GM12891 (cell line): ENCODE measurements at regions not wholly inside any gene's neighbourhood (a gene's known extent, or its start where the extent isn't known, plus 50 kb on each side); places are given as distances from the start of the nearest gene placed in this dataset.

Experiments used
- PAX5 ChIP-seq: IDR thresholded peaks from 2 replicates; pipeline ENCODE4 v1.6.1; 2011; ENCODE audit warnings: low read length, moderate library complexity, mild to moderate bottlenecking; ENCODE audit not compliant: insufficient read depth, severe bottlenecking
- POLR2A ChIP-seq: IDR thresholded peaks from 2 replicates; pipeline ENCODE4 v1.6.1; 2011; ENCODE audit warnings: low read depth, low read length, control low read depth
- POLR2AphosphoS5 ChIP-seq: IDR thresholded peaks from 2 replicates; pipeline ENCODE4 v1.6.1; 2011; ENCODE audit warnings: low read depth, low read length, control low read depth
- POU2F2 ChIP-seq: IDR thresholded peaks from 2 replicates; pipeline ENCODE4 v1.6.1; 2011; ENCODE audit warnings: low read depth, mild to moderate bottlenecking, control low read depth, low read length, moderate library complexity
- SPI1 ChIP-seq: IDR thresholded peaks from 2 replicates; pipeline ENCODE4 v1.6.1; 2011; ENCODE audit warnings: low read depth, low read length, control low read depth
- TAF1 ChIP-seq: IDR thresholded peaks from 2 replicates; pipeline ENCODE4 v1.6.1; 2011; ENCODE audit warnings: low read depth, low read length, control low read depth

- TF ChIP-seq POLR2A (no peak), POLR2AphosphoS5 (no peak), TAF1 (no peak), SPI1 (no peak), POU2F2 (no peak), PAX5 (no peak)
Observed at GRCh38 chr5:12910641-12911040, 1006.4 kb upstream of the CTNND2 start.
